ENCODE measurements at regions not wholly inside any gene's neighbourhood (a gene's known extent, or its start where the extent isn't known, plus 50 kb on each side); places are given as distances from the start of the nearest gene placed in this dataset.

DNA sequence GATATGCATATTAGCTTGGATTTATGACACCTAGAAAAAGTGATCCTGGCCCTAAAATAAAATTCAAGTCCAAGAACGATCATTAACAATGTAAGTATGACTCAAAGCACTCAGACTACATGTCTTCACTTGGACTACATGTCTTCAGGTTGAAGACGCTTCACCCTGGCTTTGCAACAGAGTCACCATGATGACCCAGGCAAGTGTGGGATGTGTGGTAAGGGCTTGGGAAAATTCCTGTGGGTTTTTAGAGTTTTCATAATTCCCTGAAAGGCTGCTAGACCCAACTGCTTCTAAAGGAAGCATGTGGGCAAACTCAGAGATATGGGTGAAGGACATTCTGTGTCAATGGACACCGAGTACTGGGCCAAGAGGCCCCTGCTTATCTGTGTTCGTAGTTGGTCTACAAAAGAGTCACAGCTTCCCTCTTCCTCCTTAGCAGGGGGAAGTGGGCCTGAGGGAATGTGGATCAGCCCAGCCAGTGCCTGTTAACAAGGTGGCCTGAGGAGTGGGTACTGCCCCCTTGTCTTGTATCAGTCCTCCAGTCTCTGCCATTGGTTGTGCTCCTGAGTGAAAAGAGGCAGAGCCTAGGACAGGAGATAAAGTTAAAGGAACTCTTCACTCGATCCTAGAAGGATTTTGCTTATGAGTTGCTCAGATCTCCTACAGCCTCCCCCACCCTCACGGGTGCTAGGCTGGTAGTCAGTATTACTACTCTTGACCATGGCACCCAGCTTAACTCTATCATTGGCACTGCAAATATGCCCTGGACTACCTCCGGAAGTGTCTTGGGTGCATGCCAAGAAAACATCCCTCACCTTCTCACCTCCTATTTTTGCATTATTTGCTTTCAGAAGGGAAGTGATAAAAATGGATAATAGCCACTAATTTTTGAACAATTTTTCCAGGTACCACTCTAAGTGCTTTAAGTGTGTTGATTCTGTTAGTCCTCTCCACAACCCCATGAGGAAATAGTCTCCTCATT is 406.3 kb downstream of the COG6 start:
- Mint-ChIP-seq H3K4me3 (no peak overlapping the region), H3K27ac (no peak overlapping the region), H3K27me3 (ENCODE audit: insufficient read depth) (peaks cover 7% of the 10 kb centered on the region), H3K4me1 (ENCODE audit: low read depth) (peaks cover 7% of the 10 kb centered on the region; the same call in 1 of the 2 replicates), H3K36me3 (ENCODE audit: low read depth) (no peaks in the 10 kb centered on the region), H3K9me3 (no peaks in the 10 kb centered on the region; the same call in 1 of the 2 replicates)
- no peak for DNase-seq
- TF ChIP-seq, protein P1, sequence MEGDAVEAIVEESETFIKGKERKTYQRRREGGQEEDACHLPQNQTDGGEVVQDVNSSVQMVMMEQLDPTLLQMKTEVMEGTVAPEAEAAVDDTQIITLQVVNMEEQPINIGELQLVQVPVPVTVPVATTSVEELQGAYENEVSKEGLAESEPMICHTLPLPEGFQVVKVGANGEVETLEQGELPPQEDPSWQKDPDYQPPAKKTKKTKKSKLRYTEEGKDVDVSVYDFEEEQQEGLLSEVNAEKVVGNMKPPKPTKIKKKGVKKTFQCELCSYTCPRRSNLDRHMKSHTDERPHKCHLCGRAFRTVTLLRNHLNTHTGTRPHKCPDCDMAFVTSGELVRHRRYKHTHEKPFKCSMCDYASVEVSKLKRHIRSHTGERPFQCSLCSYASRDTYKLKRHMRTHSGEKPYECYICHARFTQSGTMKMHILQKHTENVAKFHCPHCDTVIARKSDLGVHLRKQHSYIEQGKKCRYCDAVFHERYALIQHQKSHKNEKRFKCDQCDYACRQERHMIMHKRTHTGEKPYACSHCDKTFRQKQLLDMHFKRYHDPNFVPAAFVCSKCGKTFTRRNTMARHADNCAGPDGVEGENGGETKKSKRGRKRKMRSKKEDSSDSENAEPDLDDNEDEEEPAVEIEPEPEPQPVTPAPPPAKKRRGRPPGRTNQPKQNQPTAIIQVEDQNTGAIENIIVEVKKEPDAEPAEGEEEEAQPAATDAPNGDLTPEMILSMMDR (IDR thresholded peaks at IDR 0.05): no peak

DNA sequence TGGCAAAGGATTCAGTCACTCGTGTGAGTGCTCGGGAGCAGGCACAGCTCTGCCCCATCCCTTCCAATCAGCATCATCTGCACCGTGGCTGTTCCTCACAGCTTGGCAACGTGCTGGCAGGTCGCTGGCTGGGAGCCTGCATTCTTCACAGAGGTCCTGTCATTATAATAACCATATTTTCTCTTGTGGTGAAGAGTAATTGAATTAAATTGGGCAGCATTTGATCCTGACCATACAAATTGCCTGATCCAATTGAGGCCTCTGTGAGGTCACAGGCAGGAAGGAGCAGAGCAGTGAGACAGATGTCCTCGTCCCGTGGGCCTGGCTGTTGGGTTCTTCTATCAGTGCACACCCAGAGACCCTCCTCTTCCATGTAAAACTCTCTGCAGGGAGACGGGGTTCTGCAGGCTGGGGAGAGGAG is 407.8 kb downstream of the COG6 start:
- no peak overlapping the region for H3K4me3 Mint-ChIP-seq
- H3K36me3 Mint-ChIP-seq (ENCODE audit: low read depth): no peaks in the 10 kb centered on the region
- peaks cover 3% of the 10 kb centered on the region for H3K27me3 Mint-ChIP-seq (ENCODE audit: insufficient read depth)
- peaks cover 7% of the 10 kb centered on the region; the same call in 1 of the 2 replicates for H3K4me1 Mint-ChIP-seq (ENCODE audit: low read depth)
- no peak for DNase-seq
- TF ChIP-seq, protein P1 (IDR thresholded peaks at IDR 0.05): no peak
- H3K9me3 Mint-ChIP-seq: no peaks in the 10 kb centered on the region
- H3K27ac Mint-ChIP-seq: no peak overlapping the region

DNA sequence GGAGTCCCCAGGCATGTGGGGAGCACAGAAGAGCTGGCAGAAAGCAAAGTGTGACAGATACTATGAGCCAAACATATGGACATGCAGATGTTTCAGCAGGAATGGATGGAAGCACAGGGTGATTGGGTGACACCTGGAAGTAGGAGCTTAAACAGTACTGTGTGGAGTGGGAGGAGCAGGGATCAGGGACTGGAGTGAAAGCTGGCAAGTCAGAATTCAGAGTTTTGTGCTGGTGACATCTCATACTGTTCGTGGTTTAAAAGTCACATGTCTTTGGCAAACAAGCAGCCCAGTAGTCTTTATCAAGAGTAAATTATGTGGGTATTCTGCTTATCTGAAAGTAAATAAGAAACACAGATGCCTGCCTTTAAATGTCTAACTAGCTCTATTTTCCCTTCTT is 408.2 kb downstream of the COG6 start:
- TF ChIP-seq, protein P1 (IDR thresholded peaks at IDR 0.05): no peak
- H3K27me3 Mint-ChIP-seq (ENCODE audit: insufficient read depth): peaks cover 3% of the 10 kb centered on the region
- H3K27ac Mint-ChIP-seq: no peak overlapping the region
- no peak for DNase-seq
- H3K9me3 Mint-ChIP-seq: no peaks in the 10 kb centered on the region
- H3K4me1 Mint-ChIP-seq (ENCODE audit: low read depth): peaks cover 7% of the 10 kb centered on the region; the same call in 1 of the 2 replicates
- no peaks in the 10 kb centered on the region for H3K36me3 Mint-ChIP-seq (ENCODE audit: low read depth)
- H3K4me3 Mint-ChIP-seq: no peak overlapping the region

DNA sequence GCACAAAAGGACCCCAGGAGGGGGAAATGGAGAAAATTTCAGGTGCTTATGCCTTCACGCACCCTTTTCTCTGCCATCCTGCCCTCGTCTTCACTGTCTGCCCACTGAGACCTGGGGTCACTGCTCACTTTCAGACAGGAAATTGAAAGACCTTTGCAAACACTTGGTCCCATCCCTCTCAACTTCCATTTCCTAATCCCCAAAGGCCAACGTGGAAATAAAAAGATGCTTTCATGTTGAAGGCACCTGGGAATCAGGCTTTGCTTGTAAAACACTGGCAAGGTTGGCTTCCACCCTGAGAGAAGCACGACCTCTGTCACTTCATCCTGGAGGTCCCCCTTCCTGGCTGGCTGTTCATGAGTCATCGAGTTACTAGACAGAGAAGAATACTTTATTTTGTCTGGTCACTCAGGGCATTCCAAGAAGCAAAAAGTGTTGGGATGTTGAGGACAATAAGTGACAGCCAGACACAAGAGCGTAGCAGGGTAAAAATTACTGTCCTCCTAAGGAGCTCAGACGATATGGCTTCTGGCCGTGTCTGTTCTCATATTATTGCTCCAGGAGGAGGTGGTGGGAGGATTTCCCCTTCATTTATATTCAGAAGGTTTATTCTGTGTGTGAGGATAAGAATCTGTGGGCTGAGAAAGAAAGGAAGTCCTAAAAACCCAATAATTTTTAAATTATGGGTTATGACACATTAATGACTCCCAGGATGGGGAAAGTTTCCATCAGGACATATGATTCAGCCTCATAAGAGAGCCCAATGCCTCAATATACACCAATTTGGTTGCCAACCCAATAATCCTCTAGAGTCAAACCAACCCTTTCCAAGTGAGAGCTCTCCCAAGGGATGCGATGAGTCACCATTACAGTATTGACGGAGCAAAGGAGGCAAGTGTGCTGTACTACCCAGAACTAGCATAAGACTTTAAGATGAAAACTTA is 409.0 kb downstream of the COG6 start:
- DNase-seq: peak; percentile 41
- Mint-ChIP-seq H3K36me3 (ENCODE audit: low read depth) (no peaks in the 10 kb centered on the region), H3K27me3 (ENCODE audit: insufficient read depth) (peaks cover 3% of the 10 kb centered on the region), H3K4me3 (no peak overlapping the region), H3K27ac (no peak overlapping the region), H3K4me1 (ENCODE audit: low read depth) (peaks cover 7% of the 10 kb centered on the region; the same call in 1 of the 2 replicates), H3K9me3 (no peaks in the 10 kb centered on the region)
- TF ChIP-seq, protein P1 (IDR thresholded peaks at IDR 0.05): no peak

Data from HFFc6 (cell line).